Osteoblast (primary cell): ENCODE measurements at regions not wholly inside any gene's neighbourhood (a gene's known extent, or its start where the extent isn't known, plus 50 kb on each side); places are given as distances from the start of the nearest gene placed in this dataset.

Experiments used
- DNase-seq: peaks from one replicate; pipeline ENCODE4 v3.0.0; 2011; ENCODE audit warnings: low spot score, mixed read lengths; ENCODE audit not compliant: insufficient read length; ENCODE audit errors: missing footprints
- H2AFZ ChIP-seq: 2 replicates; pipeline ENCODE4 v1.6.0; 2011; ENCODE audit warnings: mild to moderate bottlenecking, low read length
- H3K27ac ChIP-seq: 2 replicates; pipeline ENCODE4 v1.5.1; 2011; ENCODE audit warnings: mild to moderate bottlenecking, low read depth, low read length, moderate library complexity
- H3K27me3 ChIP-seq: 2 replicates; pipeline ENCODE4 v1.6.0; 2012; ENCODE audit warnings: mild to moderate bottlenecking, control low read depth, inconsistent platforms, low read length, moderate library complexity; ENCODE audit not compliant: insufficient read depth
- H3K36me3 ChIP-seq: 2 replicates; pipeline ENCODE4 v1.5.1; 2011; ENCODE audit warnings: mild to moderate bottlenecking, low read length, control low read depth, moderate library complexity; ENCODE audit not compliant: insufficient read depth
- H3K4me1 ChIP-seq: 2 replicates; pipeline ENCODE4 v1.5.1; 2011; ENCODE audit warnings: mild to moderate bottlenecking, low read length, control low read depth, moderate library complexity; ENCODE audit not compliant: insufficient read depth
- H3K4me2 ChIP-seq: 2 replicates; pipeline ENCODE4 v1.6.0; 2011; ENCODE audit warnings: mild to moderate bottlenecking, low read length; ENCODE audit not compliant: insufficient read depth
- H3K4me3 ChIP-seq: fragments of 200-600 bp; sonication (generic); 3 replicates; pipeline ENCODE4 v1.5.1; 2012; ENCODE audit warnings: mild to moderate bottlenecking, low read length, inconsistent platforms; ENCODE audit not compliant: insufficient read depth
- H3K79me2 ChIP-seq: 2 replicates; pipeline ENCODE4 v1.6.0; 2012; ENCODE audit warnings: mild to moderate bottlenecking, low read length, control low read depth, inconsistent platforms; ENCODE audit not compliant: insufficient read depth
- H3K9me3 ChIP-seq: 2 replicates; pipeline ENCODE4 v1.5.1; 2011; ENCODE audit warnings: low read depth, low read length, control low read depth
- H4K20me1 ChIP-seq: 2 replicates; pipeline ENCODE4 v1.6.0; 2012; ENCODE audit warnings: mild to moderate bottlenecking, low read length, control low read depth; ENCODE audit not compliant: insufficient read depth
- TF ChIP-seq, protein P1 (sequence below): IDR thresholded peaks from 2 replicates; pipeline ENCODE4 v1.5.1; 2011; ENCODE audit warnings: mild to moderate bottlenecking, low read depth, low read length, moderate library complexity; ENCODE audit errors: extremely low read depth

DNA sequence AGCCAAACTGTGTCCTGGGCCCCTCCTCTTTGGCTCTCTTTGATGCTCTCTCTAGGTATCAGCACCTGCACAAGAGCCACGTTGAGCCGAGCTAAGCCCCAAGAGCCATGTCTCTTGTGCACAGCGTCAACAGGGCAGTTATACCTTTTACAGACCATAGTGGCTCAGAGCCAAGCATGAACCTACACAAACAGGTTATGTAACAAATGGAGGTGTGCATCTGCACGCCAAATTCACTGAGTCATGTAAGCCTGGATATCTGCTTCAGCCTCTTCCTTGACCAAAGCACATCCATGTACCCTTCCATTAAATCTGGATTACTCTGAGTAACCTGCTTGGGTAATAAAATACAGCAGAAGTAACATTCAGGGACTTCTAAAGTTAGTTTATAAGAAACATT lies 509.7 kb downstream of the NAV3 start:
- no peaks in the 10 kb centered on the region for H3K36me3 ChIP-seq
- no peak for DNase-seq
- TF ChIP-seq, protein P1, sequence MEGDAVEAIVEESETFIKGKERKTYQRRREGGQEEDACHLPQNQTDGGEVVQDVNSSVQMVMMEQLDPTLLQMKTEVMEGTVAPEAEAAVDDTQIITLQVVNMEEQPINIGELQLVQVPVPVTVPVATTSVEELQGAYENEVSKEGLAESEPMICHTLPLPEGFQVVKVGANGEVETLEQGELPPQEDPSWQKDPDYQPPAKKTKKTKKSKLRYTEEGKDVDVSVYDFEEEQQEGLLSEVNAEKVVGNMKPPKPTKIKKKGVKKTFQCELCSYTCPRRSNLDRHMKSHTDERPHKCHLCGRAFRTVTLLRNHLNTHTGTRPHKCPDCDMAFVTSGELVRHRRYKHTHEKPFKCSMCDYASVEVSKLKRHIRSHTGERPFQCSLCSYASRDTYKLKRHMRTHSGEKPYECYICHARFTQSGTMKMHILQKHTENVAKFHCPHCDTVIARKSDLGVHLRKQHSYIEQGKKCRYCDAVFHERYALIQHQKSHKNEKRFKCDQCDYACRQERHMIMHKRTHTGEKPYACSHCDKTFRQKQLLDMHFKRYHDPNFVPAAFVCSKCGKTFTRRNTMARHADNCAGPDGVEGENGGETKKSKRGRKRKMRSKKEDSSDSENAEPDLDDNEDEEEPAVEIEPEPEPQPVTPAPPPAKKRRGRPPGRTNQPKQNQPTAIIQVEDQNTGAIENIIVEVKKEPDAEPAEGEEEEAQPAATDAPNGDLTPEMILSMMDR = no peak
- H3K79me2 ChIP-seq = no peaks in the 10 kb centered on the region
- H3K27me3 ChIP-seq = no peaks in the 10 kb centered on the region
- no peak overlapping the region for H3K4me3 ChIP-seq
- H3K4me1 ChIP-seq = no peaks in the 10 kb centered on the region
- no peak overlapping the region for H2AFZ ChIP-seq
- no peaks in the 10 kb centered on the region for H3K9me3 ChIP-seq
- H3K4me2 ChIP-seq = no peak overlapping the region
- no peaks in the 10 kb centered on the region for H4K20me1 ChIP-seq
- no peak overlapping the region for H3K27ac ChIP-seq

DNA sequence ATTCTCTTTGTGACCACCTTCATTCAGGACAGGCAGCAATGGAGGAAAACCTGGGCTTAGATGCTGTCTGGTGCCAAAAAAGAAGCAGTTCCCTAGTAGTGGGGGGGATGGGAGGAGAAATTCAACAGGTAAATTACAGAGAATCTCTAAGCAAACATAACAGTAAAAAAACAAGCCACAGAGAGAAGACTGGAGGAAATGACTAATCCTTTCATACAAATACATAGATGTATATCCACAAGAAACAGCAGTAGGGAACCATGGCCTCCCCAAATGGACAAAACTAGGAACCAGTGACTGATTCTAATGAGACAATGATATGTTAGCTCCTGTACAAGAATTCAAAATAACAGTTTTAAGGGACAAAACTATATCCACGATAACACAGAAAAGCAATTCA lies 513.0 kb downstream of the NAV3 start:
- H3K4me2 ChIP-seq = no peak overlapping the region

DNA sequence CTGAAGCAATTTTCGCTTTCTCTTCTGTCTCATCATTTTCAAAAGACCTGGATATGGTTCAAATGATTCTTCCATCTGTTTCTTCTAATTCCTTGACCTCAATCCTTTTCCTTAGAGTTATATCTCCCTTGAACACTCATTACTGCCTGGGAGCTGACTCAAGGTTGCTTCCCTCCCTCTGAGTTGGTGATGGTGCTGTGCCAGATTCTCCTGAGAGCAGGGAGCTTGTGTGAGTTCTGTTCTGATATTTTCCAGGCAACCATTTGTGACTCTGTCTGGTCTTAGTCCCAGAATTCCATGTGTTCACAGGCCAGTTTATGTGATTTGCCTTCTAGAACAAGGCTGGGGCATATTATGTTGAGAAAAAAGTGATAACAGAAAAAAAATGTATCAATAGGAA lies 505.1 kb upstream of the SYT1 start:
- H3K27me3 ChIP-seq = no peaks in the 10 kb centered on the region
- no peaks in the 10 kb centered on the region for H3K79me2 ChIP-seq
- no peak overlapping the region for H3K4me3 ChIP-seq
- no peak overlapping the region for H3K4me2 ChIP-seq
- H2AFZ ChIP-seq = peak overlapping the region; percentile 8
- H3K36me3 ChIP-seq = no peaks in the 10 kb centered on the region
- no peaks in the 10 kb centered on the region for H3K9me3 ChIP-seq
- TF ChIP-seq, protein P1 = no peak
- no peak overlapping the region for H3K27ac ChIP-seq
- H4K20me1 ChIP-seq = no peaks in the 10 kb centered on the region
- peaks cover 3% of the 10 kb centered on the region for H3K4me1 ChIP-seq
- DNase-seq = no peak

More for the DNA sequence above, 513.0 kb downstream of the NAV3 start:
- no peaks in the 10 kb centered on the region for H3K36me3 ChIP-seq
- no peak overlapping the region for H3K4me3 ChIP-seq
- no peaks in the 10 kb centered on the region for H3K9me3 ChIP-seq
- H3K4me1 ChIP-seq = no peaks in the 10 kb centered on the region
- no peak overlapping the region for H2AFZ ChIP-seq
- DNase-seq = no peak
- TF ChIP-seq, protein P1 = no peak
- H3K27me3 ChIP-seq = no peaks in the 10 kb centered on the region
- H3K79me2 ChIP-seq = no peaks in the 10 kb centered on the region
- no peaks in the 10 kb centered on the region for H4K20me1 ChIP-seq
- no peak overlapping the region for H3K27ac ChIP-seq

DNA sequence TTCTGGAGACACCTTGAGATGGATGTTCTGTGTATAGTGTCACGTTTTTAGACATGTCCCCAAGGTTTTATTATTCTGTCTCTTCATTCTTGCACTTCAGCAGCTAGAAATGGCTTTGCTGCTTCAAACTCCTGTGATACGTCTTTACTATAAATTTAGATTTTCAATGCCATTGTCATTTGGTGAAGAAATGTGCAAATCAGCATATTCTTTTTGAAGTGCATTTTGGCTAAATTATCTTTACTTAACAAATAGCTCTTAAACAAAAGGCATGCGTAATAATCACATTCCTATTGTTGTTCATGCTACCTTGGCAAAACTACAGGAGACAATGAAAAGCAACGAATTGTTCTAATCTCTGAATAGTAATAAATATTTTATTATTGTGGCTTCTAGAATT lies 502.9 kb upstream of the SYT1 start:
- TF ChIP-seq, protein P1 = no peak
- no peaks in the 10 kb centered on the region for H4K20me1 ChIP-seq
- no peak overlapping the region for H2AFZ ChIP-seq
- no peaks in the 10 kb centered on the region for H3K36me3 ChIP-seq
- H3K79me2 ChIP-seq = no peaks in the 10 kb centered on the region
- no peaks in the 10 kb centered on the region for H3K9me3 ChIP-seq
- H3K4me2 ChIP-seq = no peak overlapping the region
- DNase-seq = no peak
- H3K4me1 ChIP-seq = peaks cover 3% of the 10 kb centered on the region
- H3K4me3 ChIP-seq = no peak overlapping the region
- no peaks in the 10 kb centered on the region for H3K27me3 ChIP-seq
- H3K27ac ChIP-seq = no peak overlapping the region
